ENCODE measurements at regions not wholly inside any gene's neighbourhood (a gene's known extent, or its start where the extent isn't known, plus 50 kb on each side); places are given as distances from the start of the nearest gene placed in this dataset.

DNA sequence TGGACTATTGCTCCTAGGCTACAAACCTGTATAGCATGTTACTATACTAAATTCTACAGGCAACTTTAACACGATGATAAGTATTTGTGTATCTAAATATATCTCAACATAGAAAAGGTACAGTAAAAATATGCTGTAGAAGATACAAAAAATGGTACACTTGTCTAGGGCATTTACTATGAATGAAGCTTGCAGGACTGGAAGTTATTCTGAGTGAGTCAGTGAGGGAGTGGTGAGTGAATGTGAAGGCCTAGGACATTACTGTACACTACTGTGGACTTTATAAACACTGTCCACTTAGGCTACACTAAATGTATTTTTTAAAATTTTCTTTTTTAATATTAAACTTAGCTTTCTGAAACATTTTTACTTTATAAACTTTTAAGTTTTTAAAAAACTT, 140.5 kb upstream of the SGO1 start:
- ATAC-seq (no peak), DNase-seq (ENCODE audit: low spot score) (no peak)
- no peaks in the 10 kb centered on the region for H3K79me2 ChIP-seq (replicated peaks; ENCODE audit: insufficient read depth)
- Mint-ChIP-seq H3K4me1 (peaks cover 5% of the 10 kb centered on the region), H3K9me3 (no peaks in the 10 kb centered on the region; the same call in 2 of the 3 replicates), H3K36me3 (ENCODE audit: low read depth) (no peaks in the 10 kb centered on the region), H3K4me3 (no peak overlapping the region), H3K27me3 (ENCODE audit: insufficient read depth, low read depth, poor library complexity) (no peaks in the 10 kb centered on the region), H3K27ac (no peak overlapping the region)
- H3K27me3 ChIP-seq (ENCODE audit: insufficient read depth) = no peaks in the 10 kb centered on the region
- H3K4me3 ChIP-seq = no peak overlapping the region
- no peaks in the 10 kb centered on the region for H3F3A ChIP-seq (replicated peaks; ENCODE audit: low read depth)
- no peaks in the 10 kb centered on the region for H4K20me1 ChIP-seq (replicated peaks; ENCODE audit: insufficient read depth)
- TF ChIP-seq, protein P1, sequence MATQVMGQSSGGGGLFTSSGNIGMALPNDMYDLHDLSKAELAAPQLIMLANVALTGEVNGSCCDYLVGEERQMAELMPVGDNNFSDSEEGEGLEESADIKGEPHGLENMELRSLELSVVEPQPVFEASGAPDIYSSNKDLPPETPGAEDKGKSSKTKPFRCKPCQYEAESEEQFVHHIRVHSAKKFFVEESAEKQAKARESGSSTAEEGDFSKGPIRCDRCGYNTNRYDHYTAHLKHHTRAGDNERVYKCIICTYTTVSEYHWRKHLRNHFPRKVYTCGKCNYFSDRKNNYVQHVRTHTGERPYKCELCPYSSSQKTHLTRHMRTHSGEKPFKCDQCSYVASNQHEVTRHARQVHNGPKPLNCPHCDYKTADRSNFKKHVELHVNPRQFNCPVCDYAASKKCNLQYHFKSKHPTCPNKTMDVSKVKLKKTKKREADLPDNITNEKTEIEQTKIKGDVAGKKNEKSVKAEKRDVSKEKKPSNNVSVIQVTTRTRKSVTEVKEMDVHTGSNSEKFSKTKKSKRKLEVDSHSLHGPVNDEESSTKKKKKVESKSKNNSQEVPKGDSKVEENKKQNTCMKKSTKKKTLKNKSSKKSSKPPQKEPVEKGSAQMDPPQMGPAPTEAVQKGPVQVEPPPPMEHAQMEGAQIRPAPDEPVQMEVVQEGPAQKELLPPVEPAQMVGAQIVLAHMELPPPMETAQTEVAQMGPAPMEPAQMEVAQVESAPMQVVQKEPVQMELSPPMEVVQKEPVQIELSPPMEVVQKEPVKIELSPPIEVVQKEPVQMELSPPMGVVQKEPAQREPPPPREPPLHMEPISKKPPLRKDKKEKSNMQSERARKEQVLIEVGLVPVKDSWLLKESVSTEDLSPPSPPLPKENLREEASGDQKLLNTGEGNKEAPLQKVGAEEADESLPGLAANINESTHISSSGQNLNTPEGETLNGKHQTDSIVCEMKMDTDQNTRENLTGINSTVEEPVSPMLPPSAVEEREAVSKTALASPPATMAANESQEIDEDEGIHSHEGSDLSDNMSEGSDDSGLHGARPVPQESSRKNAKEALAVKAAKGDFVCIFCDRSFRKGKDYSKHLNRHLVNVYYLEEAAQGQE (IDR thresholded peaks at IDR 0.05; ENCODE audit: unreplicated experiment) = no peak
- TF ChIP-seq CREB1 (CRISPR knock-in tag; IDR thresholded peaks at IDR 0.05; ENCODE audit: low read depth) (no peak), POLR2AphosphoS5 (IDR thresholded peaks at IDR 0.05; ENCODE audit: low read depth) (no peak), EZH2phosphoT487 (IDR thresholded peaks at IDR 0.05; ENCODE audit: unreplicated experiment) (no peak), ZNF114 (CRISPR knock-in tag; IDR thresholded peaks at IDR 0.05) (no peak), STAT1 (IDR thresholded peaks at IDR 0.05; ENCODE audit: unreplicated experiment) (no peak), ZNF331 (CRISPR knock-in tag; IDR thresholded peaks at IDR 0.05; ENCODE audit: low read depth) (no peak), NANOG (IDR thresholded peaks at IDR 0.05; ENCODE audit: borderline replicate concordance) (no peak), JUNB (IDR thresholded peaks at IDR 0.05; ENCODE audit: unreplicated experiment) (no peak), EZH2 (IDR thresholded peaks at IDR 0.05; ENCODE audit: low read depth, unreplicated experiment) (no peak)
- TF ChIP-seq, protein P2, sequence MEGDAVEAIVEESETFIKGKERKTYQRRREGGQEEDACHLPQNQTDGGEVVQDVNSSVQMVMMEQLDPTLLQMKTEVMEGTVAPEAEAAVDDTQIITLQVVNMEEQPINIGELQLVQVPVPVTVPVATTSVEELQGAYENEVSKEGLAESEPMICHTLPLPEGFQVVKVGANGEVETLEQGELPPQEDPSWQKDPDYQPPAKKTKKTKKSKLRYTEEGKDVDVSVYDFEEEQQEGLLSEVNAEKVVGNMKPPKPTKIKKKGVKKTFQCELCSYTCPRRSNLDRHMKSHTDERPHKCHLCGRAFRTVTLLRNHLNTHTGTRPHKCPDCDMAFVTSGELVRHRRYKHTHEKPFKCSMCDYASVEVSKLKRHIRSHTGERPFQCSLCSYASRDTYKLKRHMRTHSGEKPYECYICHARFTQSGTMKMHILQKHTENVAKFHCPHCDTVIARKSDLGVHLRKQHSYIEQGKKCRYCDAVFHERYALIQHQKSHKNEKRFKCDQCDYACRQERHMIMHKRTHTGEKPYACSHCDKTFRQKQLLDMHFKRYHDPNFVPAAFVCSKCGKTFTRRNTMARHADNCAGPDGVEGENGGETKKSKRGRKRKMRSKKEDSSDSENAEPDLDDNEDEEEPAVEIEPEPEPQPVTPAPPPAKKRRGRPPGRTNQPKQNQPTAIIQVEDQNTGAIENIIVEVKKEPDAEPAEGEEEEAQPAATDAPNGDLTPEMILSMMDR (conservative IDR thresholded peaks at IDR 0.05; ENCODE audit: low read depth in 2 of 2) = no peak
- TF ChIP-seq, protein P3, sequence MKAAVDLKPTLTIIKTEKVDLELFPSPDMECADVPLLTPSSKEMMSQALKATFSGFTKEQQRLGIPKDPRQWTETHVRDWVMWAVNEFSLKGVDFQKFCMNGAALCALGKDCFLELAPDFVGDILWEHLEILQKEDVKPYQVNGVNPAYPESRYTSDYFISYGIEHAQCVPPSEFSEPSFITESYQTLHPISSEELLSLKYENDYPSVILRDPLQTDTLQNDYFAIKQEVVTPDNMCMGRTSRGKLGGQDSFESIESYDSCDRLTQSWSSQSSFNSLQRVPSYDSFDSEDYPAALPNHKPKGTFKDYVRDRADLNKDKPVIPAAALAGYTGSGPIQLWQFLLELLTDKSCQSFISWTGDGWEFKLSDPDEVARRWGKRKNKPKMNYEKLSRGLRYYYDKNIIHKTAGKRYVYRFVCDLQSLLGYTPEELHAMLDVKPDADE (IDR thresholded peaks at IDR 0.05) = no peak
- TF ChIP-seq, protein P4, sequence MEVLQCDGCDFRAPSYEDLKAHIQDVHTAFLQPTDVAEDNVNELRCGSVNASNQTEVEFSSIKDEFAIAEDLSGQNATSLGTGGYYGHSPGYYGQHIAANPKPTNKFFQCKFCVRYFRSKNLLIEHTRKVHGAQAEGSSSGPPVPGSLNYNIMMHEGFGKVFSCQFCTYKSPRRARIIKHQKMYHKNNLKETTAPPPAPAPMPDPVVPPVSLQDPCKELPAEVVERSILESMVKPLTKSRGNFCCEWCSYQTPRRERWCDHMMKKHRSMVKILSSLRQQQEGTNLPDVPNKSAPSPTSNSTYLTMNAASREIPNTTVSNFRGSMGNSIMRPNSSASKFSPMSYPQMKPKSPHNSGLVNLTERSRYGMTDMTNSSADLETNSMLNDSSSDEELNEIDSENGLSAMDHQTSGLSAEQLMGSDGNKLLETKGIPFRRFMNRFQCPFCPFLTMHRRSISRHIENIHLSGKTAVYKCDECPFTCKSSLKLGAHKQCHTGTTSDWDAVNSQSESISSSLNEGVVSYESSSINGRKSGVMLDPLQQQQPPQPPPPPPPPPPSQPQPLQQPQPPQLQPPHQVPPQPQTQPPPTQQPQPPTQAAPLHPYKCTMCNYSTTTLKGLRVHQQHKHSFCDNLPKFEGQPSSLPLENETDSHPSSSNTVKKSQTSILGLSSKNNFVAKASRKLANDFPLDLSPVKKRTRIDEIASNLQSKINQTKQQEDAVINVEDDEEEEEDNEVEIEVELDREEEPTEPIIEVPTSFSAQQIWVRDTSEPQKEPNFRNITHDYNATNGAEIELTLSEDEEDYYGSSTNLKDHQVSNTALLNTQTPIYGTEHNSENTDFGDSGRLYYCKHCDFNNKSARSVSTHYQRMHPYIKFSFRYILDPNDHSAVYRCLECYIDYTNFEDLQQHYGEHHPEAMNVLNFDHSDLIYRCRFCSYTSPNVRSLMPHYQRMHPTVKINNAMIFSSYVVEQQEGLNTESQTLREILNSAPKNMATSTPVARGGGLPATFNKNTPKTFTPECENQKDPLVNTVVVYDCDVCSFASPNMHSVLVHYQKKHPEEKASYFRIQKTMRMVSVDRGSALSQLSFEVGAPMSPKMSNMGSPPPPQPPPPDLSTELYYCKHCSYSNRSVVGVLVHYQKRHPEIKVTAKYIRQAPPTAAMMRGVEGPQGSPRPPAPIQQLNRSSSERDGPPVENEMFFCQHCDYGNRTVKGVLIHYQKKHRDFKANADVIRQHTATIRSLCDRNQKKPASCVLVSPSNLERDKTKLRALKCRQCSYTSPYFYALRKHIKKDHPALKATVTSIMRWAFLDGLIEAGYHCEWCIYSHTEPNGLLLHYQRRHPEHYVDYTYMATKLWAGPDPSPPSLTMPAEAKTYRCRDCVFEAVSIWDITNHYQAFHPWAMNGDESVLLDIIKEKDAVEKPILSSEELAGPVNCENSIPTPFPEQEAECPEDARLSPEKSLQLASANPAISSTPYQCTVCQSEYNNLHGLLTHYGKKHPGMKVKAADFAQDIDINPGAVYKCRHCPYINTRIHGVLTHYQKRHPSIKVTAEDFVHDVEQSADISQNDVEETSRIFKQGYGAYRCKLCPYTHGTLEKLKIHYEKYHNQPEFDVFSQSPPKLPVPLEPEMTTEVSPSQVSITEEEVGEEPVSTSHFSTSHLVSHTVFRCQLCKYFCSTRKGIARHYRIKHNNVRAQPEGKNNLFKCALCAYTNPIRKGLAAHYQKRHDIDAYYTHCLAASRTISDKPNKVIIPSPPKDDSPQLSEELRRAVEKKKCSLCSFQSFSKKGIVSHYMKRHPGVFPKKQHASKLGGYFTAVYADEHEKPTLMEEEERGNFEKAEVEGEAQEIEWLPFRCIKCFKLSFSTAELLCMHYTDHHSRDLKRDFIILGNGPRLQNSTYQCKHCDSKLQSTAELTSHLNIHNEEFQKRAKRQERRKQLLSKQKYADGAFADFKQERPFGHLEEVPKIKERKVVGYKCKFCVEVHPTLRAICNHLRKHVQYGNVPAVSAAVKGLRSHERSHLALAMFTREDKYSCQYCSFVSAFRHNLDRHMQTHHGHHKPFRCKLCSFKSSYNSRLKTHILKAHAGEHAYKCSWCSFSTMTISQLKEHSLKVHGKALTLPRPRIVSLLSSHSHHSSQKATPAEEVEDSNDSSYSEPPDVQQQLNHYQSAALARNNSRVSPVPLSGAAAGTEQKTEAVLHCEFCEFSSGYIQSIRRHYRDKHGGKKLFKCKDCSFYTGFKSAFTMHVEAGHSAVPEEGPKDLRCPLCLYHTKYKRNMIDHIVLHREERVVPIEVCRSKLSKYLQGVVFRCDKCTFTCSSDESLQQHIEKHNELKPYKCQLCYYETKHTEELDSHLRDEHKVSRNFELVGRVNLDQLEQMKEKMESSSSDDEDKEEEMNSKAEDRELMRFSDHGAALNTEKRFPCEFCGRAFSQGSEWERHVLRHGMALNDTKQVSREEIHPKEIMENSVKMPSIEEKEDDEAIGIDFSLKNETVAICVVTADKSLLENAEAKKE (CRISPR knock-in tag; IDR thresholded peaks at IDR 0.05) = no peak
- no peak overlapping the region for H2AFZ ChIP-seq
- peaks cover 11% of the 10 kb centered on the region; the same call in 1 of the 2 replicates for H3K9me2 ChIP-seq (ENCODE audit: insufficient read depth)
- peaks cover 4% of the 10 kb centered on the region; the same call in 1 of the 2 replicates for H3K4me1 ChIP-seq (ENCODE audit: insufficient read depth)
- no peaks in the 10 kb centered on the region for H3K36me3 ChIP-seq (ENCODE audit: insufficient read depth)
- H3K27ac ChIP-seq (ENCODE audit: low read depth) = no peak overlapping the region
- no peak overlapping the region for H3K4me2 ChIP-seq
